DOHH2 (cell line): ENCODE measurements at regions not wholly inside any gene's neighbourhood (a gene's known extent, or its start where the extent isn't known, plus 50 kb on each side); places are given as distances from the start of the nearest gene placed in this dataset.

Experiments used
- EZH2phosphoT487 ChIP-seq: fragments of 200-600 bp; sonication (generic); IDR thresholded peaks from 2 replicates; pipeline ENCODE4 v1.6.1; 2017; ENCODE audit warnings: borderline replicate concordance, mild to moderate bottlenecking, antibody characterized with exemption, low read length, moderate library complexity, mixed read lengths
- TF ChIP-seq, protein P1 (sequence below): fragments of 200-600 bp; sonication (generic); IDR thresholded peaks from one replicate; pipeline ENCODE4 v1.5.1; 2014; ENCODE audit warnings: antibody characterized with exemption, mild to moderate bottlenecking, low read depth, low read length; ENCODE audit not compliant: poor library complexity, severe bottlenecking

DNA sequence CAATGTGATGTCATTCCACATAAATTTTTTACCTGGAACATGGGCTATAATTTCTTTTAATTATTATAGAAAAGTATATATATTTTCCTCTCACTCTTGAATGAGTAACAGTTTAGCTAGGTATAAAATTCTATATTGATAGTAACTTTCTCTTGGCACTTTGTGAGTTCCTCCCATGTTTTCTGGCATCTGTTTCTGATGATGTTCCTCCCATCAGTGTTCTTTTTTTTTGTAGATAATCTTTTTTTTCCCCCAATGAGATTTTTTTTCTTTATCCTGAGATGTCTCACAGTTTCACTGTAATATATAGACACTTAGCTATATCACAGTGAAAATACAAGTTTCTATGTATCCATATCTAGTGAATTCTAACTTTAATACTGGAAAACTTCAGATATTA lies 75.2 kb downstream of the IER5 start:
- TF ChIP-seq, protein P1, sequence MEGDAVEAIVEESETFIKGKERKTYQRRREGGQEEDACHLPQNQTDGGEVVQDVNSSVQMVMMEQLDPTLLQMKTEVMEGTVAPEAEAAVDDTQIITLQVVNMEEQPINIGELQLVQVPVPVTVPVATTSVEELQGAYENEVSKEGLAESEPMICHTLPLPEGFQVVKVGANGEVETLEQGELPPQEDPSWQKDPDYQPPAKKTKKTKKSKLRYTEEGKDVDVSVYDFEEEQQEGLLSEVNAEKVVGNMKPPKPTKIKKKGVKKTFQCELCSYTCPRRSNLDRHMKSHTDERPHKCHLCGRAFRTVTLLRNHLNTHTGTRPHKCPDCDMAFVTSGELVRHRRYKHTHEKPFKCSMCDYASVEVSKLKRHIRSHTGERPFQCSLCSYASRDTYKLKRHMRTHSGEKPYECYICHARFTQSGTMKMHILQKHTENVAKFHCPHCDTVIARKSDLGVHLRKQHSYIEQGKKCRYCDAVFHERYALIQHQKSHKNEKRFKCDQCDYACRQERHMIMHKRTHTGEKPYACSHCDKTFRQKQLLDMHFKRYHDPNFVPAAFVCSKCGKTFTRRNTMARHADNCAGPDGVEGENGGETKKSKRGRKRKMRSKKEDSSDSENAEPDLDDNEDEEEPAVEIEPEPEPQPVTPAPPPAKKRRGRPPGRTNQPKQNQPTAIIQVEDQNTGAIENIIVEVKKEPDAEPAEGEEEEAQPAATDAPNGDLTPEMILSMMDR = no peak
- no peak for TF ChIP-seq EZH2phosphoT487
